Epithelial cell of proximal tubule (primary cell): ENCODE measurements at regions not wholly inside any gene's neighbourhood (a gene's known extent, or its start where the extent isn't known, plus 50 kb on each side); places are given as distances from the start of the nearest gene placed in this dataset.

Experiments used
- DNase-seq: peaks from one replicate; pipeline ENCODE4 v3.0.0-alpha.2; 2011; ENCODE audit warnings: low read depth
- H3K4me3 ChIP-seq: 2 replicates; pipeline ENCODE4 v1.5.1; 2011; ENCODE audit warnings: low read depth, mild to moderate bottlenecking, low read length
- TF ChIP-seq, protein P1 (sequence below): conservative IDR thresholded peaks from 2 replicates; pipeline ENCODE4 v1.5.1; 2012; ENCODE audit warnings: low read depth, mild to moderate bottlenecking, low read length

DNA sequence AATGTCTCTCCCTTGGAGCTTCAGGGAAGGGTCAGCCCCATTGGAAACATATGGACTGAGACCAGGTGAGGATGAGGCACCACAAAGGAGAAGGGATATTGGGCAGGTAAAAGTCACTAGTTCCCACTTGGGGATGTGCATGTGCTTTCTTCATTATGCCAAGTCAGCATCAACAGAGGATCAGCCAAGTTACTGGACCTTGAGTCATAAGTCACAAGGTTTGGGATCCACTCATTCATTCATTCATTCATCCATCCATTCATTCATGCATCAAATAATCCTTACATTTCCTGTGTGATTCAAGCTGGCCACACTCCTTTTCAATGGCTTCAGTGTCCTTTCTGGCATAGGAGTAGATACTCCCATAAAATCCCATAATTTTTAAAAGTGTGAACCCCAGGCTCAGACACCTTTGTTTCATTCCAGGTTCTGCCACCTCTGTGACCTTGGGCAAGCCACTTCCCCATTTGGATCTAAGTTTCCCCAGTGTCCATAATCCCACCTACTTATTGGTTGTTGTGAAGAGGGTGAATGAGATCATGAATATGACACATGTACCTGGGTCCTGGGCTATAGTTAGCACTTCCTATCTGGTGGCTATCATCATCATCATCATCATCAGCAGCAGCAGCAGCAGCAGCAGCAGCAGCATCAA is 162.1 kb upstream of the LHX5 start:
- no peak for DNase-seq
- TF ChIP-seq, protein P1, sequence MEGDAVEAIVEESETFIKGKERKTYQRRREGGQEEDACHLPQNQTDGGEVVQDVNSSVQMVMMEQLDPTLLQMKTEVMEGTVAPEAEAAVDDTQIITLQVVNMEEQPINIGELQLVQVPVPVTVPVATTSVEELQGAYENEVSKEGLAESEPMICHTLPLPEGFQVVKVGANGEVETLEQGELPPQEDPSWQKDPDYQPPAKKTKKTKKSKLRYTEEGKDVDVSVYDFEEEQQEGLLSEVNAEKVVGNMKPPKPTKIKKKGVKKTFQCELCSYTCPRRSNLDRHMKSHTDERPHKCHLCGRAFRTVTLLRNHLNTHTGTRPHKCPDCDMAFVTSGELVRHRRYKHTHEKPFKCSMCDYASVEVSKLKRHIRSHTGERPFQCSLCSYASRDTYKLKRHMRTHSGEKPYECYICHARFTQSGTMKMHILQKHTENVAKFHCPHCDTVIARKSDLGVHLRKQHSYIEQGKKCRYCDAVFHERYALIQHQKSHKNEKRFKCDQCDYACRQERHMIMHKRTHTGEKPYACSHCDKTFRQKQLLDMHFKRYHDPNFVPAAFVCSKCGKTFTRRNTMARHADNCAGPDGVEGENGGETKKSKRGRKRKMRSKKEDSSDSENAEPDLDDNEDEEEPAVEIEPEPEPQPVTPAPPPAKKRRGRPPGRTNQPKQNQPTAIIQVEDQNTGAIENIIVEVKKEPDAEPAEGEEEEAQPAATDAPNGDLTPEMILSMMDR: no peak
- H3K4me3 ChIP-seq: no peak overlapping the region

DNA sequence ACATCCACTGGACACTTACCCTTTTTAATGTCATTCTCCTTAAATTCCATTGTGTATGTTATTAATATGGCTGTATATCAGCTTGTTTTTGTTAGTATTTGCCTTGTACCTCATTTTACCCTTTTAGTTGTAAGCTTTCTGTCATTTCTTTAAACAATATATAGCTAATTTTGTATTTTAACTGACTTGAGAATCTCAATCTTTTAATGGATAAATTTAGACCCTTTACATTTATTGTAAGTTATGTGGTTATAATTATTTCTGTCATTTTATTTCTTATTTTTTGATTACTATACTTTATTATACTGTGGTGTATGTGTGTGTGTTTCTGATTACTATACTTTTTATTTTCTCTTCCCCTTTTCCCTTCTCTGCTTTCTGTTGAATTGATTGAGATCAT is 159.0 kb upstream of the LHX5 start:
- H3K4me3 ChIP-seq: no peak overlapping the region
- DNase-seq: no peak
- TF ChIP-seq, protein P1: no peak

- TF ChIP-seq, protein P1: no peak
- H3K4me3 ChIP-seq: no peak overlapping the region
- DNase-seq: no peak
These were observed 153.8 kb upstream of the LHX5 start for GRCh38 chr12:113625499-113625898.

- H3K4me3 ChIP-seq: no peak overlapping the region
- TF ChIP-seq, protein P1: no peak
- DNase-seq: no peak
These were observed 150.7 kb upstream of the LHX5 start for GRCh38 chr12:113622410-113622809.

- no peak overlapping the region for H3K4me3 ChIP-seq
- no peak for DNase-seq
- TF ChIP-seq, protein P1: no peak
These were observed 148.8 kb upstream of the LHX5 start for GRCh38 chr12:113620437-113620976.

- H3K4me3 ChIP-seq: no peak overlapping the region
- no peak for DNase-seq
- TF ChIP-seq, protein P1: no peak
These were observed 147.5 kb upstream of the LHX5 start for GRCh38 chr12:113619202-113619601.

- no peak overlapping the region for H3K4me3 ChIP-seq
- no peak for DNase-seq
- TF ChIP-seq, protein P1: no peak
These were observed 141.7 kb upstream of the LHX5 start for GRCh38 chr12:113613414-113613813.
